HL-60 (cell line): ENCODE measurements at regions not wholly inside any gene's neighbourhood (a gene's known extent, or its start where the extent isn't known, plus 50 kb on each side); places are given as distances from the start of the nearest gene placed in this dataset.
A peak's percentile ranks its signal among the peaks of the same experiment; 100 is the strongest.

Experiments
- DNase-seq, 2 experiments: peaks; one replicate each; pipeline ENCODE4 v3.0.0-alpha.2; 2010 to 2020; ENCODE audit warnings: low read depth in 1 of 2, low spot score in 1 of 2
- H3K27ac ChIP-seq: fragments of 250-450 bp; sonication (Bioruptor Pico); replicated peaks from 2 replicates; pipeline ENCODE4 v1.5.1; 2020; ENCODE audit warnings: mild to moderate bottlenecking, moderate library complexity
- H3K27me3 ChIP-seq: fragments of 250-450 bp; sonication (Bioruptor Pico); 2 replicates; pipeline ENCODE4 v1.5.1; 2021; ENCODE audit warnings: mild to moderate bottlenecking, moderate library complexity; ENCODE audit not compliant: insufficient read depth, poor library complexity, severe bottlenecking
- H3K4me3 ChIP-seq: replicated peaks from 2 replicates; pipeline ENCODE4 v1.5.1; 2011; ENCODE audit warnings: mild to moderate bottlenecking, control low read depth, low read length; ENCODE audit not compliant: insufficient read depth
- GABPA ChIP-seq: IDR thresholded peaks from 2 replicates; pipeline ENCODE4 v1.6.1; 2012; ENCODE audit warnings: low read depth
- POLR2AphosphoS5 ChIP-seq: IDR thresholded peaks from 2 replicates; pipeline ENCODE4 v1.6.1; 2012; ENCODE audit warnings: low read depth
- SPI1 ChIP-seq: IDR thresholded peaks from 2 replicates; pipeline ENCODE4 v1.6.1; 2012; ENCODE audit warnings: low read depth, mild to moderate bottlenecking, borderline replicate concordance
- TF ChIP-seq, protein P1 (sequence below): IDR thresholded peaks from 2 replicates; pipeline ENCODE4 v1.6.1; 2012; ENCODE audit warnings: low read depth; ENCODE audit not compliant: insufficient replicate concordance
- TF ChIP-seq, protein P2 (sequence below): IDR thresholded peaks from one replicate; pipeline ENCODE4 v1.5.1; 2011; ENCODE audit warnings: low read length, control low read depth, inconsistent platforms; ENCODE audit not compliant: insufficient read depth

DNA sequence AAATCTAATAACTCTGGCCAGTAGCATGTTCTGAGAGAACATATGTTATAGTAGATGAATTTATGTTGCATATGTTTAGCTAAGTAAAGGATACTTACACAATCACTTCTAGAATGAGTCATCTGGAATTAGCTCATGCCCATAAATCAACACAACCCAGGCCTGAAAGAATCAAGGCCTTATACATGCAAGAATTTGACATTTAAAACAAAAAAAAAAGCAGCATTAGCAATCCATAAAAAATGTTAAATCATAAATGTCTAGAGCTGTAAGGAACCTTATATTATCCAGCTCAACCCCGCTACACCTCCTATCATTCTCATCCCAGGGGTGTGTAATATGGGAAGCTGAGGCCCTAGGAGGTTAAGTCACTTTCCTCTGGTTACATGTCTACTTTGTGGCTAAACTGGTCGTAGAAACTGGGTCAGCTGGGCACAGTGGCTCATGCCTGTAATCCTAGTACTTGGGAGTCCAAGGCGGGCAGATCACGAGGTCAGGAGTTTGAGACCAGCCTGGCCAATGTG is 105.2 kb upstream of the CARMIL1 start:
- peak; percentile 2 to 78 for DNase-seq
- H3K4me3 ChIP-seq: no peak overlapping the region
- TF ChIP-seq, protein P1, sequence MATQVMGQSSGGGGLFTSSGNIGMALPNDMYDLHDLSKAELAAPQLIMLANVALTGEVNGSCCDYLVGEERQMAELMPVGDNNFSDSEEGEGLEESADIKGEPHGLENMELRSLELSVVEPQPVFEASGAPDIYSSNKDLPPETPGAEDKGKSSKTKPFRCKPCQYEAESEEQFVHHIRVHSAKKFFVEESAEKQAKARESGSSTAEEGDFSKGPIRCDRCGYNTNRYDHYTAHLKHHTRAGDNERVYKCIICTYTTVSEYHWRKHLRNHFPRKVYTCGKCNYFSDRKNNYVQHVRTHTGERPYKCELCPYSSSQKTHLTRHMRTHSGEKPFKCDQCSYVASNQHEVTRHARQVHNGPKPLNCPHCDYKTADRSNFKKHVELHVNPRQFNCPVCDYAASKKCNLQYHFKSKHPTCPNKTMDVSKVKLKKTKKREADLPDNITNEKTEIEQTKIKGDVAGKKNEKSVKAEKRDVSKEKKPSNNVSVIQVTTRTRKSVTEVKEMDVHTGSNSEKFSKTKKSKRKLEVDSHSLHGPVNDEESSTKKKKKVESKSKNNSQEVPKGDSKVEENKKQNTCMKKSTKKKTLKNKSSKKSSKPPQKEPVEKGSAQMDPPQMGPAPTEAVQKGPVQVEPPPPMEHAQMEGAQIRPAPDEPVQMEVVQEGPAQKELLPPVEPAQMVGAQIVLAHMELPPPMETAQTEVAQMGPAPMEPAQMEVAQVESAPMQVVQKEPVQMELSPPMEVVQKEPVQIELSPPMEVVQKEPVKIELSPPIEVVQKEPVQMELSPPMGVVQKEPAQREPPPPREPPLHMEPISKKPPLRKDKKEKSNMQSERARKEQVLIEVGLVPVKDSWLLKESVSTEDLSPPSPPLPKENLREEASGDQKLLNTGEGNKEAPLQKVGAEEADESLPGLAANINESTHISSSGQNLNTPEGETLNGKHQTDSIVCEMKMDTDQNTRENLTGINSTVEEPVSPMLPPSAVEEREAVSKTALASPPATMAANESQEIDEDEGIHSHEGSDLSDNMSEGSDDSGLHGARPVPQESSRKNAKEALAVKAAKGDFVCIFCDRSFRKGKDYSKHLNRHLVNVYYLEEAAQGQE: no peak
- TF ChIP-seq GABPA (no peak), POLR2AphosphoS5 (no peak), SPI1 (no peak)
- TF ChIP-seq, protein P2, sequence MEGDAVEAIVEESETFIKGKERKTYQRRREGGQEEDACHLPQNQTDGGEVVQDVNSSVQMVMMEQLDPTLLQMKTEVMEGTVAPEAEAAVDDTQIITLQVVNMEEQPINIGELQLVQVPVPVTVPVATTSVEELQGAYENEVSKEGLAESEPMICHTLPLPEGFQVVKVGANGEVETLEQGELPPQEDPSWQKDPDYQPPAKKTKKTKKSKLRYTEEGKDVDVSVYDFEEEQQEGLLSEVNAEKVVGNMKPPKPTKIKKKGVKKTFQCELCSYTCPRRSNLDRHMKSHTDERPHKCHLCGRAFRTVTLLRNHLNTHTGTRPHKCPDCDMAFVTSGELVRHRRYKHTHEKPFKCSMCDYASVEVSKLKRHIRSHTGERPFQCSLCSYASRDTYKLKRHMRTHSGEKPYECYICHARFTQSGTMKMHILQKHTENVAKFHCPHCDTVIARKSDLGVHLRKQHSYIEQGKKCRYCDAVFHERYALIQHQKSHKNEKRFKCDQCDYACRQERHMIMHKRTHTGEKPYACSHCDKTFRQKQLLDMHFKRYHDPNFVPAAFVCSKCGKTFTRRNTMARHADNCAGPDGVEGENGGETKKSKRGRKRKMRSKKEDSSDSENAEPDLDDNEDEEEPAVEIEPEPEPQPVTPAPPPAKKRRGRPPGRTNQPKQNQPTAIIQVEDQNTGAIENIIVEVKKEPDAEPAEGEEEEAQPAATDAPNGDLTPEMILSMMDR: no peak
- peaks cover 2% of the 10 kb centered on the region for H3K27me3 ChIP-seq
- no peak overlapping the region for H3K27ac ChIP-seq

DNA sequence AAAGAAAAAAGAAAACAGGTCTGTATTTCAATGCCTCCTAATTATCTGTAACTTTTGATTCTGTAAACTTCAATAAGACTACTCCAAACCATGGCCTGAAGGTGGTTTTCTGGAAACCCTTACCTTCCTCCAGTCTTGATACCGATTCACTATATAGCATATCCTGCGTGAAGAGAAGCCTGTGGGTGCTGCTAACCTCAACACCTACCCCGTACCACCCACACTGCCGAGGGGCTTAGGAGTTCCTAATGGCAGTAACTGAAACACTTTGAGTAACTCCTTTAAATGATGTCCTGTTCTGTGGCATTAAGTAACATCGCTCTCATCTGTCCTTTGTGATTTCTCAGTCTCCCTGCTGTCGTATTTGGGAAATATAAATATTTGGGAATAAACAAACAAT is 104.5 kb upstream of the CARMIL1 start:
- no peak overlapping the region for H3K4me3 ChIP-seq
- H3K27me3 ChIP-seq: no peaks in the 10 kb centered on the region
- no peak overlapping the region for H3K27ac ChIP-seq
- TF ChIP-seq SPI1 (no peak), POLR2AphosphoS5 (no peak), GABPA (no peak)
- TF ChIP-seq, protein P2: no peak
- TF ChIP-seq, protein P1: no peak
- DNase-seq: no peak

DNA sequence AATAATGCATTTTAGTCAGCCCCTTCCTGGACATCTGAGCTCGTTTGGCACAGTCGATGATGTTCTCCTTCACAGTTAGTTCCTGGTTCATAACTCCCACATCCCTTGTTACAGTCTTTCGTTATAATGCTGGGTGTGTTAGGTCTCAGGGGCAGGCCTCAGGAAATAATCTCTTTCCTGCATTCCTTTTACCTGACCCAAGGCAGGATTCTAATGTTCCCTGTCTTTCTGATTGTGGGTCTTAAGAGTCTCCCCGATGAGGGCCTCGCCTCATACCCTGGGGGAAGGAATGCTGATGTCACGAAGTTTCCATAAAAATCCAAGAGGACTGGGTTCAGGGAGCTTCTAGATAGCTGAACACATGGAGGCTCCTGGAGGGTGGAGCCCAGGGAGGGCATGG is 104.0 kb upstream of the CARMIL1 start:
- Histone ChIP-seq H3K27ac (no peak overlapping the region), H3K27me3 (no peaks in the 10 kb centered on the region), H3K4me3 (no peak overlapping the region)
- no peak for DNase-seq
- TF ChIP-seq, protein P2: no peak
- TF ChIP-seq GABPA (no peak), SPI1 (no peak)

DNA sequence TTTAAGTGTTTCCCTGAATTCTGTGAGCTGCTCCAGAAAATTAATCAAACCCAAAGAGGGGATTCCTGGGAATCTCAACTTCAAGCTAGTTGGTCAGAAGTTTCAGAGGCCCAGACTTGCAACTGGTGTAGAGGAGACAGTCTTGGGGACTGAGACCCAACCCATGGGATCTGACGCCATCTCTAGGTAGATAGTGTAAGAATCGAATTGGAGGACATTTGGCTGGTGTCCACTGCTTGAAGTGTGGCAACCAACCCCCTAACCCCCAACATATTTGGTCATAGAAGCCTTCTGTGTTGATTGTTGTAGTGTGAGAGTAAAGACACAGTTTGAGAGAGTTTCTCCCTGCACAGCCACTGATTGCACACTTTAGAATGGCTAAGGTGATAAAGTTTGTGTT is 103.5 kb upstream of the CARMIL1 start:
- Histone ChIP-seq H3K4me3 (no peak overlapping the region), H3K27me3 (no peaks in the 10 kb centered on the region), H3K27ac (no peak overlapping the region)
- TF ChIP-seq GABPA: no peak
- TF ChIP-seq, protein P2: no peak
- no peak for TF ChIP-seq POLR2AphosphoS5
- TF ChIP-seq, protein P1: no peak
- no peak for TF ChIP-seq SPI1
- DNase-seq: no peak
